ENCODE measurements at regions not wholly inside any gene's neighbourhood (a gene's known extent, or its start where the extent isn't known, plus 50 kb on each side); places are given as distances from the start of the nearest gene placed in this dataset.
A peak's percentile ranks its signal among the peaks of the same experiment; 100 is the strongest.

DNA sequence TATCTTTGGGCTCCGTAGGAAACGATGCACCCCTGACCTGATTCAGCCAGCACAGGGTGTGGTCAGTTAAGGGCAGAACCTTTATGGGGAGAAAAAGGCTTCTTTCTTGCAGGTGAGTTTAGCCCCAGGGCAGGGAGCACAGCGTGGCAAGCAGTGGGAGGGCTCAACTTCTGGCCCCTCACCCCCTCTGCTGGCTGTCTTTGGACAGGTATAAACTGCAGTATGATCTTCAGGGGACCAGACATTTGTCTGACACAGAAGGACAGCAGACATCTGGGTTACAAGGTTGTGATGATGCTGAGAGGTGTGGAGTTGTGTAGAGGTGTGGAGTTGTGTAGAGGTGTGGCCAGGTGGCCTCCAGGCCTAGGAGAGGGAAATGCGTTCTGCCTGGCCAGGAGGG lies 324.0 kb upstream of the PLET1 start:
- no peak for DNase-seq (ENCODE audit: low read depth in 3 of 3)

DNA sequence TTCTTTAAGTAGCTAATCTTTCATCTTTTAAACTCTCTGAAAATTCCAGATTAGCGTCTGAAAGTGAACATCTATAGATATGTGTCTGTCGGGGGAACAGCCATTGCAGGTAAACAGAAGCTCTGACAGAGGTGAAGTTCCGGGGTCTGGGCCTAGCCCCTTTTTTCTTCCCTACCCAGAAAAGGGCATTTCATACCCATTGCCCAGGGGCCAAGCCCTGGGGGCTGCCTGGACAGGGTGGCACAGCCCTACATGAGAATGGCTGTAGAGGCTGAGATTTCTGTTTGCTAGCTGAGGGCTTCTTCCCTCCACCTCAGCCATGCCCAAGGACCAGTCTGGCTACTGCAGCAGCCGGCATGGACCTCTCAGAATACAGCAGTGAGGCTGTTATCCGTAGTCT lies 327.0 kb upstream of the PLET1 start:
- DNase-seq (ENCODE audit: low read depth in 3 of 3), result no peak

DNA sequence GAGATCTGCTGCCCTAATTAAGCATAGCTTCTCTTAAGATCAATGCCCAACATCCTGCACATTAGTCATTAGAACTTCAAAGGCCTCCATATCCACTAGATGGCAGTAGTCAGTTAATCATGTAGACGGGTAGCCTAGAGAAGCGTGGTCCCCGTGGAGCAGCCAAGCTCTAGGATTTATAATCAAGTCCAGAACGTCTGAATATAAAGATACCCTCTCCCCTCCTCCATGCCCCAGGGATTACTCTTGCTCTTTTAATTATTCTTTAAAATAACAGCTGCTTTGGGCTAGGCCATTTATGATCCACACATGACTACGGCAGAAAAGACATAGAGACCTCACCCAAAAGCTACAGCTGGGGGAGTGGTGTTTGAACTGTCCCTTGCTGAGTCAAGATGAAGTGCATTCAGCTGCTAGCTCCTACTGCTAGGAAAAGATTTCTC lies 327.6 kb upstream of the PLET1 start:
- DNase-seq (ENCODE audit: low read depth in 3 of 3), result peak in 2 of 3 experiments; percentile 2 to 5

DNA sequence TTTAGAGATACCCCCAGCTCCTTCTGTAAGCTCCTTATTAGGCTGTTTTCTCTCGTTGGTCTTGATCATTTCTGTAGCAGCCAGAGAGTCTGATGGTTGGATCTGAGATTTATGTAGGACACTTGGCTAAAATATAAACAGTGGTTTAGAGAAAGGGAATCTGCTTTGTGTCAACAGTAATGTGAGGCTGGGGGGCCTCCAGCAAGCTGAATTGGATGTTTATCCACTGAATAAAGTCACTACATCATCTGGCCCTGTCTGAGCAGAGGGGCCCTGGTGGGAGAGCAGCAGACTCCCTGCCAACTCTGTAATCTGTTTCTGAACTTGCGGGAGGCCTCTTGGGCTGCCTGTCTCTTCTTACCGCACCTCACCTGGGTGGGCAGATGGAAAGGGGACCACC lies 328.5 kb upstream of the PLET1 start:
- DNase-seq (ENCODE audit: low read depth in 3 of 3), result no peak

DNA sequence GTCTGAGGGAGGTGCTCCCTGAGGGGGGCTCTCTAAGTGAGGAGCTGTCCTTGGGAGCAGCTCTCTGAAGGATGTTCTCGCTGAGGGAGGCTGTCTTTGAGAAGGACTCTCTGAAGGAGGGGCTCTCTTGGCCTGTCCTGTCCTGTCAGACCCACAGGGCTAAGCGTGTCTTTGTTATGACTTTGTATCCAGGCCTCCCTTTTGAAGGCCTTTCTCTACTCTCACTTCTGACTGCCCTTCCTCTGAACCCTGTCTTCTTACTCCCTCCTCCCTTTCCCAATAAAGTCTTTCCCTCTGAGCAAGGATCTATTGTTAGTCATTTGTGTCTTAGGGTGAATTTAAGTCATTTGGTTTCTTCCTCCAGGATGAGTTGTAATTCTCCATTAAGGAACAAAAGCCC lies 330.1 kb upstream of the PLET1 start:
- DNase-seq (ENCODE audit: low read depth in 3 of 3), result no peak

DNA sequence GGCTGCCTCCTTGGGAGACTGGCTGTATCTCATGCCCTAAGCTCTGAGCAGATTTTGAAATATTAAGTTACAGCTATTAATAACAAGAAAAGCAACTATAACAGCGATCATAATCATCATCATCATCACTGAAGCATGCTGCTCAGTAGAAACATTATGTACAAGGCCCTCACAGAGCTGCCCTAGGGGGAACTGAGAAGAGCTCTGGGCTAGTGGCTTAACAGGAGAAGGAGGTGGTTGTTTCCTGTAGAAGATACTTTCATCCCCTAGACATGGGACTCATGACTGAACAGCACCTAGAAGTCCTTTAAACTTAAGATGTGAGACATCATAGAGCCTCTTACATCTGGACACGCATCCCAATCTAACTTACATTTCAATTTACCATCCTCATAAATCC lies 332.8 kb upstream of the PLET1 start:
- DNase-seq (ENCODE audit: low read depth in 3 of 3), result no peak

DNA sequence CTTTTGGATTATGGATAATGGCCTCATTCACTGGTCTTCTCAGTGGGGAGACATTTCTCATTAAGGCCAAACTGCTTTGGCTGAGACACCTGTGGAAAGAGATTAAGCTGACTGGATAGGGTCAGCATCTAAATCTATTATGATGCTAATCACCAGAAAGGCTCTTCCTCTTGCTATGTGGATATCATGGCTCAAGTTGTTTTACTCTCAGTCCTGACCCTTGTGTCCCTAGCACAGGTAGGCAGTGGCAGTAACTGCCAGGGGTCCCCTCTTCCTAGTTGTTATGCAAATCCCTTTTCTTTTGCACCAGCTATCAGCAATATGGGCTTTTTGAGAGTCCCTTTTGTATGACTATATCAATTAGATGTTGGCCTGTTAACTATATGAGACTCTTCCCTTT lies 335.7 kb upstream of the PLET1 start:
- DNase-seq (ENCODE audit: low read depth in 3 of 3), result no peak

DNA sequence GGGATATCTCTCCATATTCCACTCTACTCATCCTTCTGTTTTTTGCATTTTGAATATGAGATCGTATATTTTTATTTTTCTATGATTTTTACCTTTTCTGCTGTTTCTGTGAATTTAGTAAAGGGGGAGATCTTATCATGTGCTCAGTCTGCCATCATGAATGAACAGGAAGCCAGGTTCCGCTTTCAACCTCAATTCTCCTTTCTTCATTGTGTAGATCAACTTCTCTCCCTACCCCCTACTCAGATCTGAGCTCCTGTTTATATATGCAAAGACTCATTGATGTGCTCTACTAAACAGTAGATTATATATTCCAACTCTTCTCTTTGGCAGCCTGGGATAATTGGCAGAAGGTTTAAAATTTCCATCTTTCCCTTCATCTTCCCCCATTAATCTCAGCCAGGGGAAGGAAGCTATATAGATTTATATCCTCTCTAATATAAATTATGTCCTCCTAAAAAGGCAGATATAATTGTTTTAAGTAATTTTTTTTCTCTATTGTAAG lies 336.7 kb upstream of the PLET1 start:
- DNase-seq (ENCODE audit: low read depth in 3 of 3), result no peak

DNA sequence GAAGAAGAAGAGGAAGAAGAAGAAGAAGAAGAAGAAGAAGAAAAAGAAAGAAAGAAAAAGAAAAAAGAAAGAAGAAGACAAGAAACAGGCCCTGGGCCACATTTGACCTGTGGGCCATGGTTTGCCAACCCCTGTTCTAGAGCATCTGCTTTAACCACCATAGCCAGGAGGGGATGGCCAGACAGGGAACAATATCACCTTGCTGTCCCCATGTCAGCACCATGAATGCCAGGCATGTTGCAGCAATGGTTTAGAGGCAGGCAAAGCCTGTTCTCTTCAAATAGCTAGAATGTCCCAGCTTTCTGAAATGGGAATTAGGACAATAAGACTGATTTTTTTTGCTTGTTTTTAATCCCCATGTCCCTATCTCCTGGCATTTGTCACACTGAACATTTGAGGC lies 338.6 kb upstream of the PLET1 start:
- DNase-seq (ENCODE audit: low read depth in 3 of 3), result no peak

DNA sequence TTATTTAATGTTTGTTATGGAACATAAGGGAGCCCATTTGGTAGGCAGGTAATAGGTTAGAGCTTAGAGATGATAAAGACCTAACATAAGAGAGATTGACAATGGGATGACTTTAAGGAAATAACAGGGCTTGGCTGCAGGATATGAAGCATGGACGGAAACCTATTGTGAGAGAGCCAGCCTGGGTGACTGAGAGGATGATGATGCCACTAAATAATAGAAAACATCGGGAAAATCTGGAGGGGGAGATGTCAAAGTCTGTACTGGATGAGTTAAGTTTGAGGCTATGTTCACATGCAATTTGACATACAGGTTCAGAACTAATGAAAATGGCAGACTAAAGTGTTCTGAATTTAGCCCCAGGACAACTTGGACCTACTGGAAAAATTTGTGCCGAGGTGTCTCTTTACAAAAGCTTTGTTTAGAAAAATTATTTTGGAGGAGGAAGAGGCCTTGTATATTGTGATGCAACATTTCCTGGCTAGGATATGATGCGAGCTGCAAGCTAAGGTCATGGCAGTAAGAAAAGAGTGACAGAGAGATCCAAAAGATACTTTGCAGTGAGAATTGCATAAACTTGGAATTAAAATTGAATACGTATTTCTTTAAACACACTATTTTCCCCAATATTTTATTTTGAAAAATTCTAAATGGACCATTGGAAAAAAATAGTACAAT lies 339.3 kb upstream of the PLET1 start:
- DNase-seq (ENCODE audit: low read depth in 3 of 3), result no peak

DNA sequence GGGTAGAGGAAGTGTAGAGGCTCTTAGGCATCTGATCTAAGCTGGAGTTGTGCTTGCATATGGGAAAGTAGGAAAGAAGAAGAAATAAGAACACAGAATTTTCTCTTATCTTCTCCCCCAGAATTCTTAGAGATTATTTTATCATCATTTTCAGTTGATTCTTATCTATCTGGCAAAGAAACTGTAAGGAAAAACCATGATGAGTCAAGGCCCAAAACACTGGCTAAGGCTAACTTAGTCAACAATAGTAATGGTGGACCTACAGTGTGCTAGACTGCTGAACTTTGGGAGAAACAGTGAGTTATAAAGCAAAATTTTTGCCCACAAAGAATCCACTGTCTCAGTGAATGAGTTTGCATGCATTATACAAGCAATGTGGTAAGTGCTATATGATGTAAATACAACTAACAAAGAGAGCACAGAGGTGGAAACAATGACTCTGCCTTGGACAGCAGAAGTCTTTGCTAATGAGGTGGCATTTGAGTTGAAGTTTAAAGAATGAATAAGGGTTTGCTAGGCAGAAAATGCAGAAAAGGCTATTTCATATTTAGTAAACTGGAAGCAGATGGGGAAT lies 344.5 kb upstream of the PLET1 start:
- no peak for DNase-seq (ENCODE audit: low read depth in 3 of 3)

DNA sequence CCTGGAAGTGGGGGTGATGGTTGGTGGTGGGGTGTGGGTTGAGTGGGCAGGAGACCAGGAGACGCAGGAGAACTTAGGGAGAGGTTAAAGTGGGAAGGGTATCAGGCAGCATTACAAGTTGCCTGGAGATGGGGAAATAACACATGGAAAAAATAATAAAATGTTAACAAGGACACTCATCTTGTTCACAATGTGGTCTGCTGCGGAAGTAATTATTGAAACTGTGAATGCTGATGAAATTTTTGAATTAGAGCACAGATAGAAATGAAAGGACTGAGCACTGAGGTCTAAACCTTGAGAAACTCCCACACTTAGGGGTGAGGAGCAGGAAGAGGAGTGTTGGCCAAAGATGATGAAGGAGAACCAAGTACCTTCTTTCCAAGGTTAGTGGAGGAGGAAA lies 346.0 kb upstream of the PLET1 start:
- DNase-seq (ENCODE audit: low read depth in 3 of 3), result no peak

DNA sequence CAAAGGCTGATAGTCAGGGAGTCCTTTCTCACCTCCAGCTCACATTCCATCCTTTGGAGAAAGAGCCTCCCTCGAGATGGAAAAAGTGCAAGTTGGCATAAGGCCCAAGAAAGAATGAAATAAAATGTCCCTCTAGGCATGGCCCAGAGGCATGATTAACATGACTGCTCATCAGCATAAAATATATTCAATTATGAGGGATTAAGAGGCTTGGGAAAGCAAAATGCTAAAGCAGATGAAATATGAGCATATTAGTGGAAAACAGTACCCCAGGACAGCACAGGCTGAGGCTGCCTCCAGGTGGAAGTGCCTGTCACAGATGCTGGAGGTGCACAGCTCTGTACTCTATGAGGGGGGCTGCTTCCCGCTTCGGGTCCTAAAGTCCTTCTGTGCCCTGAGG lies 347.8 kb upstream of the PLET1 start:
- no peak for DNase-seq (ENCODE audit: low read depth in 3 of 3)

DNA sequence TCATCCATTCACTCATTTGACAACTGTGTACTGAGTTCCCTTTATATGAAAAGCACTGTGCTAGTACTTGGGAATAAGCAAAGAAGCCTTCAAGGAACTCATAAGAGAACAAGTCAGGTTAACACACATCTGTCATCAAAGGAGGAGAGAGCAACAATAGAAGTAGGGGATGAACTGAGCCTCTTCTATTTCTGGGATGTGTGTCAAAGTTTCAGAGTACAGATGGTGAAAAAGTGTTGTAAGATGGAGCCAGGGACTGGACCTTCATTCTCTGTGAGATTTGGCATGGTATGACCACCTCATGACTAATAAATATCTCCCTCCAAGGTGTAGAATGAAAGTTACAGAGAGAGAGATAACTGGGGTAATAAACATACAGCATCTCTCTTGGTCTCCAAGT lies 349.8 kb upstream of the PLET1 start:
- no peak for DNase-seq (ENCODE audit: low read depth in 3 of 3)

DNA sequence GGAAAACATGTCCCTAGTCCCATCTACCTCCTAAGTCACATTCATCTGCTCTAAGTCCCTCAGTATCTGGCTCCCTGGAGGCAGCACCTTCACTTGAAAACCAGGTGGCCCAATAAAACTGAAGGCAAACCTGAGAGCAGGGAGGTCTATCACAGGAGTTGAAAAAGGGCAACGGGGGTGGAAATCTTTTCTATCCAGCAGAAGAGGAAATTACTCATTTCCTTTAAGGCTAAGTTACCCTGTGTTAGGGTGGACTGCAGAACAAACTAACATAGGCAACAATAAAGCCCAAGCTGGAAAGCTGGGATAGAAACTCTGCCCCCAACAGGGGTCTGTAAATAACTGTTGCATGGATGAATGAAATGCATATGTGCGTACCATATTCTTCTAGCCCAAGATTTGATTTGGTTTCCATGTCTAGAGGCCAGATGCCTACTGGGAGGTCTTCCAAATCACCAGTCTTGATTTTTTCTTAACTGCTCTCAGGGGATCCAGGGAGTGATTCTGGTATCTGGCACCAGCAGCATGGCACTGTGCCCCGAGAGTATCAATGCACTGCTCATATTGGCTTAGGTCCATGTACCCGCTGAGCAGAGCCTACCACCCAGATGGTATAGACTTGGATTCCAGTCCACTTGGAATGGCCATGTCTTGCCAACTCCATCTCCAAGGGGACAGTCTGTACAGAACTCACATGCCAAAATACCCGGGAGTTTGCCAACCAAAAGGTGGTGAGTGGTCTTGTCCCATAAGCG lies 350.0 kb upstream of the NCAM1 start:
- DNase-seq (ENCODE audit: low read depth in 3 of 3), result no peak

DNA sequence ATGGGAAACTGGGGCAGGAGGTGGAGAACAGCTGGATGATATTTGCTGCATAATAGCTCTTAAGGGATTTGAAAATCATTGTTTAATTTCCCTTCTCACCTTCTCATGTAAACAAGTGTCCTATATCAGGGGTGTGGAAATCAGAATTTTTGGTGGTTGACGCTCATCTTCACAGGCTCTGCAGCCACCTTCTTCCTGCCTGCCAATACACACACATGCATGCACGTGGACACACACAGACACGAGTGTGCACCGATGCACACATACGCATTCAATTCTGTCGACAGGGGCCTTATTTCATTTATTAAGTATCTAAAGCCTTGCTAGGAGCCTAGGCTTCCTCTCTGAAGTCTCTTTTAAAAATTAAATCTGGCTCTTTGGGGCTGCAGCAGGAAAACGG lies 349.4 kb upstream of the NCAM1 start:
- no peak for DNase-seq (ENCODE audit: low read depth in 3 of 3)

DNA sequence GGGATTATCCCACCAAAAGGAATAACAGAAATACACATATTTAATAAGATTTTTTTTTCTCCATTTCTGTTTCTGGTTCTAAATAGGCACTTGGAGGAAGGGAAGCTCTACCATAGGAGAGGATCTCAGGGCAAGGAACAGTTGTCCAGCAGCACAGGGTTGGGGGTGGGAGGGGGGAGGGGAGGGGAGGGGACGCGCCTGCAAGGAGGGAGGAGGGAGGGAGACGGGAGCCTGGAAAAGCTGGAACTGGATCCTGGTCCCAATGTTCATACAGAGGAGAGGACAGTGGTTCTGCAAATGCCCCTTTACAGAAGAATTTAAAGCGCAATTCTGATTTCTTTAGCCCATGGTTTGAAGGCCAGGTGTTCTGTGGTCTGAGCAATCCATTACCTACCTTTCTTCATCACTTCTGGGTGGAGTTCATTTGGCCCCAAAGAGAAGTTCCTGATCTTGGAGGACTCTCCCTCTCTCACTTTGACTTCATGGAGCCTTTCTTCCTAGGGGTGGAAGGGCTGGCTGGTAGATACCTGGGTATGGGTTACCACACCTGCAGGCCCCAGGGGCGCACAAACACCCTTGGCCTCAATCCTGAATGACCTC lies 348.9 kb upstream of the NCAM1 start:
- no peak for DNase-seq (ENCODE audit: low read depth in 3 of 3)

DNA sequence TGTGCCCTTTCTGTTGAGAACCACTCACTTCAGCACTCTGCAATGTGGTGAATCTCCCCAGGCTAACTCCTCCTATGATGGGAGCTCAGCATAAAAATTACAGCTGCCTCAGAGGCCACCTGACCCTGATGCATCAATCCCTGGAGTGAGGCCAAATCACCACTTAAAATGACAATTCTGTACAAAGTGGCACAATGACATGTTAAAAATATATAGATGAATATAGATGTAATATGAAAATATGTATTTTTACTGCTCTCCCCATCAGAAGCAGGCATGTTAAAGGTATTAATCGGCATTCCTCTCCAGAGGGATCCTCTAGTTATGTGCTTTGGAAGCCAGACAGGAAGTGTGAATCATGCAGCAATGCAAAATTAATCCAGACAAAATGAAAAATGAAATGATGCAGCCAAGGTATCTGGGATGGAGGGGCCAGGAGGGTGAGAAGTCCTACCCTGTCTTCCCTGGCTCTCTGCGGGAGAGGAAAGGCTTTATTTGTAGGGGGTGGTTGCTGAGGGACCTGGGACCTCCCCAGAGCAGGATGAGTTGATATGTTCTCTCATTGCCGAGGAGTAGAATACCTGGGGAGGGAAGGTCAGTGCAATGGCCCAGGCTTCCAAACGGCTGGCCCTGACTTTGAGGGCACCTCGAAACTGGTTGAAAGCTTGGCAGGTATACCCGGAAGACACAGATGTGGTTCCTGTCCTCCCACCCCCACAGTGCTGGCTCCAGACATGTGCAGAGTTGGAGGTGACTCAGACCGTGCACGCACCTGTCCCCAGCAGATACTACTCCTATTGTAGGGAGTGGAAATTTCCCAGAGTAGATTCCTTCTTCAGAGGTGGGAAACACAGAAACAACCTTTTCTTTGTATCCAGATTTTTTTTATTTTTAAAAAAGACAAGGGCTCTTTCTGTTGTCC lies 347.9 kb upstream of the NCAM1 start:
- no peak for DNase-seq (ENCODE audit: low read depth in 3 of 3)

DNA sequence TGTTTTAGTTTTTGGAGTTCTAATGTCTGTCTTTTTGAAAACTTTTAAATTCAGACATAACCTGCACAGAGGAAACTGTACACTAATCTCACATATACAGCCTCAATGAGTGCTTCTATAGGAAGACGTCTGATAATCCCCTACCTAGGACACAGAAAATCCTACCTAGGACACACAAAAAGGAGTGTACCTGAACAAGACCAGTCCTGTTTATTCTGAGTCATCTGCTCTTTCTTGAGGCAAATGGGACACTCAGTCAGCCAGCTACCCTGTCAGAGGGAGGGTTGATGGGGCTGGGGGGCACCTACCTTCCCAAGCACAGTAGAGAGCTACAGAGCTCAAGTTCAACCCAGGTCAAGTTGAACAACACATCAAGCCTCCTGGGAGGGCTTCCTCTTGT lies 346.6 kb upstream of the NCAM1 start:
- DNase-seq (ENCODE audit: low read depth in 3 of 3), result no peak

DNA sequence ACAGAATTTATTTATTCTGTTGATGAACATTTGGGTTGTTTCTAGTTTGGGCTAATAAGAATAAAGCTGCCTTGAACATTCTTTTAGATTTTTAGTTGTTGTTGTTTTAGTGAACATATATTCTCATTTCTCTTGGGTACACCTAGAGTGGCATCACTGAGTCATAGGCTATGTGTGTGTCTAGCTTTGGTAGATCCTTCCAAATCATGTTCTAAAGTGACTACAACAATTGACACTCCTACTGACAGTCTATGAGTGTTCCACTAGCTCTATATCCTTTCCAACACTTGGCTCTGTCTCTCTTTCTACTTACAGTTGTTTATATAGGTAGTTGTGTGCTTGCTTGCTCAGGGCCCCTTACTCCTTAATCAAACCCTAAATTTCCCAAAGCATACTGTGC lies 346.0 kb upstream of the NCAM1 start:
- DNase-seq (ENCODE audit: low read depth in 3 of 3), result no peak

DNA sequence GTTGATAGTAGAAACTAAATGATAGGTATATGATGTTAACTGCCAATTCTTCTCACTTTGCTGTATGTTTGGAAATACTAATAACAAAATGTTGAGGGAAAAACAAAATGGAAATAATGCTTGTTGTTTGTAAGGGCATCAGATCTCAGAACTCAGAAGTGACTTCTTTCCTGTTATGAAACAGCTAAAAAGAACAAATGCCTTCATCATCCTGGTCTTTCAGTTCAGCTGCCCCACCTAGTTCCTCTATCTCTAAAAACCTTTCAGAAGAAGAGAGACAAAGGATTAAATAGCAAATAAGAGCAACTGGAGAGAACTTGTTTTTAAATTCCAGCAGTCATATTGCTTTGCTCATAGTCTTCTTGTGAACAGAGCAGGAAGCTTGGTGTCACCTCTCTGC lies 345.3 kb upstream of the NCAM1 start:
- DNase-seq (ENCODE audit: low read depth in 3 of 3), result no peak

All from stimulated activated CD4-positive, alpha-beta T cell treated with anti-CD3 and anti-CD28 coated beads, TNF-alpha, amount 100 ng/mL, for 4 hours (primary cell).